NB4 (cell line): ENCODE measurements at regions not wholly inside any gene's neighbourhood (a gene's known extent, or its start where the extent isn't known, plus 50 kb on each side); places are given as distances from the start of the nearest gene placed in this dataset.

Experiments
- POLR2A ChIP-seq: IDR thresholded peaks from 2 replicates; pipeline ENCODE4 v1.6.1; 2011; ENCODE audit warnings: mild to moderate bottlenecking; ENCODE audit not compliant: insufficient read length; ENCODE audit errors: extremely low read depth
- TF ChIP-seq, protein P1 (sequence below): IDR thresholded peaks from one replicate; pipeline ENCODE4 v1.5.1; 2012; ENCODE audit warnings: low read depth, low read length
- TF ChIP-seq, protein P2 (sequence below): IDR thresholded peaks from 2 replicates; pipeline ENCODE4 v1.6.1; 2011; ENCODE audit warnings: low read depth, low read length

DNA sequence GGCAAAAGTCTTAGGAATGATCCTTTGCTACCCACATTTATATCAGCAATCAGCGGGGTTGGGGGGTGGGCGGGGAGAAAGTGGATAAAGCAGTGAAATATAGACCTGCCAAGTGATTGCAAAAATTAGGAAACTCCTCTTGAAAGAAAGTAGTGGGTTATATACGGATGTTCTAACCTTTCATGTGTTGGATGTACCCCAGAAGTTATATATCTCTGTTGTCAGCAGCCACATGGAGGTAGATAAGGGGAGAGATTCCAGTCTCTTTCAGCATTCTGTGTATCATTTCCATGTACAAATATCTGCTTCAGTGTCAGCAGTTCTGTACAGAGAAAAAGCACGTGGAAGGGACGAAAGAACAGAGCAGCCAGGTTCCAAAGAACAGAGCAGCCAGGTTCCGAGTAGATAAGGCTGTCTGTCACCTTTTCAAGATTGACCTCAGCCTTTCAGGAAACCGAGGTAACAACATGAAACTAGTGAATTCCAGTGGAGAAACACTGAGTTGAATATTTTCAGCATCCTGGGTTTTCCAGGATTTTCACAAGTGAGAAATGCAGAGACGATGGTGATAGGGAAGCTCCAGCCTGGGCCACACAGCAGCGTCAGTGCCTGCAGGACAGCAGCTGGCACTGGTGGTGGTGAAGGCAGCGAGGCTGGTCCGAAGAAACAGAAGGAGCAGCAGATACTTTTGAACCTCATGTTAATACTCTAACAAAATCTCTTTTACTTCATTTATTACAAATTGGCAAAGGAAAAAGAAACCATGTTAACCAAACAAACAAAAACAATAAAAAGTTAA, 212.3 kb downstream of the C7orf25 start:
- TF ChIP-seq, protein P1, sequence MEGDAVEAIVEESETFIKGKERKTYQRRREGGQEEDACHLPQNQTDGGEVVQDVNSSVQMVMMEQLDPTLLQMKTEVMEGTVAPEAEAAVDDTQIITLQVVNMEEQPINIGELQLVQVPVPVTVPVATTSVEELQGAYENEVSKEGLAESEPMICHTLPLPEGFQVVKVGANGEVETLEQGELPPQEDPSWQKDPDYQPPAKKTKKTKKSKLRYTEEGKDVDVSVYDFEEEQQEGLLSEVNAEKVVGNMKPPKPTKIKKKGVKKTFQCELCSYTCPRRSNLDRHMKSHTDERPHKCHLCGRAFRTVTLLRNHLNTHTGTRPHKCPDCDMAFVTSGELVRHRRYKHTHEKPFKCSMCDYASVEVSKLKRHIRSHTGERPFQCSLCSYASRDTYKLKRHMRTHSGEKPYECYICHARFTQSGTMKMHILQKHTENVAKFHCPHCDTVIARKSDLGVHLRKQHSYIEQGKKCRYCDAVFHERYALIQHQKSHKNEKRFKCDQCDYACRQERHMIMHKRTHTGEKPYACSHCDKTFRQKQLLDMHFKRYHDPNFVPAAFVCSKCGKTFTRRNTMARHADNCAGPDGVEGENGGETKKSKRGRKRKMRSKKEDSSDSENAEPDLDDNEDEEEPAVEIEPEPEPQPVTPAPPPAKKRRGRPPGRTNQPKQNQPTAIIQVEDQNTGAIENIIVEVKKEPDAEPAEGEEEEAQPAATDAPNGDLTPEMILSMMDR, result no peak
- no peak for TF ChIP-seq POLR2A
- TF ChIP-seq, protein P2, sequence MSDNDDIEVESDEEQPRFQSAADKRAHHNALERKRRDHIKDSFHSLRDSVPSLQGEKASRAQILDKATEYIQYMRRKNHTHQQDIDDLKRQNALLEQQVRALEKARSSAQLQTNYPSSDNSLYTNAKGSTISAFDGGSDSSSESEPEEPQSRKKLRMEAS, result no peak
